ENCODE measurements at regions not wholly inside any gene's neighbourhood (a gene's known extent, or its start where the extent isn't known, plus 50 kb on each side); places are given as distances from the start of the nearest gene placed in this dataset.

GRCh38 chr13:107931056-107931455 lies 284.3 kb downstream of the LIG4 start:
- no peak for TF ChIP-seq CTCF (tag by site-specific recombination; IDR thresholded peaks at IDR 0.05)
- no peak for TF ChIP-seq ZNF302 (tag by site-specific recombination; IDR thresholded peaks at IDR 0.05; ENCODE audit: low read depth)
- TF ChIP-seq ZFP37 (tag by site-specific recombination; IDR thresholded peaks at IDR 0.05): no peak
- no peak for TF ChIP-seq ZNF423 (tag by site-specific recombination; IDR thresholded peaks at IDR 0.05)
- no peak for TF ChIP-seq TRIM28 (IDR thresholded peaks at IDR 0.05; ENCODE audit: borderline replicate concordance, low read length)
- no peak for TF ChIP-seq ZNF521 (tag by site-specific recombination; IDR thresholded peaks at IDR 0.05)
- TF ChIP-seq ZNF596 (tag by site-specific recombination; IDR thresholded peaks at IDR 0.05): no peak
- TF ChIP-seq ZNF670 (tag by site-specific recombination; IDR thresholded peaks at IDR 0.05; ENCODE audit: low read depth): no peak
